Lower leg skin (tissue), 4 donors: ENCODE measurements at regions not wholly inside any gene's neighbourhood (a gene's known extent, or its start where the extent isn't known, plus 50 kb on each side); places are given as distances from the start of the nearest gene placed in this dataset.

ENCODE experiments used
- DNase-seq, 2 donors: peaks; one replicate each; pipeline ENCODE4 v3.0.0-alpha.2; 2019; ENCODE audit warnings: low spot score in 2 of 2
- H3K4me3 ChIP-seq: fragments of 200-600 bp; sonication (generic); 2 replicates; pipeline ENCODE4 v1.5.1; 2017; ENCODE audit warnings: mild to moderate bottlenecking, low read depth; ENCODE audit not compliant: poor library complexity, severe bottlenecking
- POLR2A ChIP-seq, 2 donors: fragments of 450-650 bp; IDR thresholded peaks; one replicate each; pipeline ENCODE4 v1.6.1; 2016 to 2017; ENCODE audit warnings: antibody characterized with exemption in 2 of 2, mild to moderate bottlenecking in 1 of 2, moderate library complexity in 1 of 2
- WGBS, 2 donors: methylation state at CpG; one replicate each; pipeline ENCODE4 v1.1.5; 2018; 5-methylcytosine and 5-hydroxymethylcytosine counted together
- intact Hi-C: fragments of 100-400 bp; cut with DNase I; formaldehyde crosslinking; loops from one replicate; pipeline ENCODE4 v1.15.0; 2023; ENCODE audit warnings: low total_unique reads
- TF ChIP-seq, protein P1 (sequence below), 3 donors: fragments of 450-650 bp; IDR thresholded peaks; one replicate each; pipeline ENCODE4 v1.5.1; 2016; ENCODE audit warnings: antibody characterized with exemption in 3 of 3, mild to moderate bottlenecking in 3 of 3, moderate library complexity in 2 of 3

GRCh38 chr21:18716578-18717138 is 313.1 kb upstream of the TMPRSS15 start:
- TF ChIP-seq, protein P1, sequence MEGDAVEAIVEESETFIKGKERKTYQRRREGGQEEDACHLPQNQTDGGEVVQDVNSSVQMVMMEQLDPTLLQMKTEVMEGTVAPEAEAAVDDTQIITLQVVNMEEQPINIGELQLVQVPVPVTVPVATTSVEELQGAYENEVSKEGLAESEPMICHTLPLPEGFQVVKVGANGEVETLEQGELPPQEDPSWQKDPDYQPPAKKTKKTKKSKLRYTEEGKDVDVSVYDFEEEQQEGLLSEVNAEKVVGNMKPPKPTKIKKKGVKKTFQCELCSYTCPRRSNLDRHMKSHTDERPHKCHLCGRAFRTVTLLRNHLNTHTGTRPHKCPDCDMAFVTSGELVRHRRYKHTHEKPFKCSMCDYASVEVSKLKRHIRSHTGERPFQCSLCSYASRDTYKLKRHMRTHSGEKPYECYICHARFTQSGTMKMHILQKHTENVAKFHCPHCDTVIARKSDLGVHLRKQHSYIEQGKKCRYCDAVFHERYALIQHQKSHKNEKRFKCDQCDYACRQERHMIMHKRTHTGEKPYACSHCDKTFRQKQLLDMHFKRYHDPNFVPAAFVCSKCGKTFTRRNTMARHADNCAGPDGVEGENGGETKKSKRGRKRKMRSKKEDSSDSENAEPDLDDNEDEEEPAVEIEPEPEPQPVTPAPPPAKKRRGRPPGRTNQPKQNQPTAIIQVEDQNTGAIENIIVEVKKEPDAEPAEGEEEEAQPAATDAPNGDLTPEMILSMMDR (IDR thresholded peaks at IDR 0.05): no peak
- TF ChIP-seq POLR2A (IDR thresholded peaks at IDR 0.05): no peak
- no peak for DNase-seq
- 11 to 22% methylated on average over 5 of the region's 5 CpGs for WGBS, 2 donors
- intact Hi-C loops: no loop called here
- no peak overlapping the region for H3K4me3 ChIP-seq

DNA sequence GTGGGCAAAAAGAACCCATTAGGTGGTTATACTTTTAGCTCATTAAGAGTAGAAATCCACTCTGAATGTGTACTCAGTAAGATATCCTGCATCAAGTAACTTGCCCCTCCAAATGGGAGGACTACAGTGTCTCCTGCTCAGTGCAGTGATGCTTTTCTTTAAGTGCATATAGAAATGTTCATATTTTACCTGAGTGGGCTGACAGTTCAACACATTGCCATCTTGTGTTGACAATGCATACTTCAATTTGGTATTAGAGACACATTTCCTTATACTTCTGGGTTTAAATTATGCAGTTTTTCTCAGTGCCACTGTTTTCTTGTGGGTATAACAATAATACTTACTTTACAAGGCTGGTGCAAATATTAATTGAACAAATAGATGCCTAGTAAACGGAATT is 318.6 kb upstream of the TMPRSS15 start:
- no peak for TF ChIP-seq POLR2A (IDR thresholded peaks at IDR 0.05)
- TF ChIP-seq, protein P1 (IDR thresholded peaks at IDR 0.05): no peak
- intact Hi-C loops: no loop called here
- WGBS, 2 donors: 80 to 87% methylated on average over 1 of the region's 1 CpG
- H3K4me3 ChIP-seq: no peak overlapping the region
- no peak for DNase-seq

- TF ChIP-seq POLR2A (IDR thresholded peaks at IDR 0.05): no peak
- intact Hi-C loops: no loop called here
These were observed 319.6 kb upstream of the TMPRSS15 start for GRCh38 chr21:18723171-18723570.

DNA sequence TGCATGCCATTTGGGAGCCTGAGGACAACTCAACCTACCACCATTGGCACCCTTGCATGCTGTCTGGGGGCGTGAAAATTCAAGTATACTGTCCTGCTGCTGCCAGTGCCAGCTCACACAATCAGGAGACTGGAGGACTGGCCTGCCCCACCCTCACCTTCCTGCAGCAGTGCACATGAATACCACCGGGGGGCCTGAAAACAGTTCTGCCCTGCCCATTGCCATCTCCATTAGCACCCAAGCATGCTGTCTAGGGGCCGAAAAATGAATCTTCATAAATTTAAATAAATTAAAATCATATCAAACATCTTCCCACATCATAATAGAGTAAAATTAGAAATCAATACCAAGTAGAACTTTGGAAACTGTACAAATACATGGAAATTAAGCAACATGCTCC is 322.1 kb upstream of the TMPRSS15 start:
- WGBS, 2 donors: 67 to 79% methylated on average over 3 of the region's 3 CpGs
- no peak overlapping the region for H3K4me3 ChIP-seq
- TF ChIP-seq, protein P1 (IDR thresholded peaks at IDR 0.05): no peak
- no peak for TF ChIP-seq POLR2A (IDR thresholded peaks at IDR 0.05)
- intact Hi-C loops: no loop called here
- DNase-seq: no peak

More at GRCh38 chr21:18723171-18723570, 319.6 kb upstream of the TMPRSS15 start:
- no peak for DNase-seq
- H3K4me3 ChIP-seq: no peak overlapping the region
- WGBS, 2 donors: 85 to 94% methylated on average over 2 of the region's 2 CpGs

DNA sequence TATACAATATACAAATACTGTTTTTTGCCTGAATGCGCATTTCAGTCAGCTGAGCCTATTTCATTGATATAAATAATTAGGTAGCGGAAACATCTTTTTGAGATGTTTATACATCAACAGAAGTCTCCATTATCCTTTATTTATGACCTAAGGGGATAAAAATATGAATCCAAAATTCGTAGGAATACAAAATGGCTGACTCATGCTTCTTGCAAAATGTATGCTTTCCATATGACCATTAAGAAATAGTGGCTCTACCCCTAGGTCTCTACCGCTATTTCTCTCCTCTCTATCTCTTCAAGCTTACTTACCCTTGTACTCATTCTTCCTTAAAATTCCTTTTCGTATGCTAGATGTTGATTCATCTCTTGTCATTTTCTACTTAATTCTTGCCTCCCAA is 338.4 kb upstream of the TMPRSS15 start:
- TF ChIP-seq, protein P1 (IDR thresholded peaks at IDR 0.05): no peak
- TF ChIP-seq POLR2A (IDR thresholded peaks at IDR 0.05): no peak
- DNase-seq: no peak
- no peak overlapping the region for H3K4me3 ChIP-seq
- 78 to 79% methylated on average over 5 of the region's 5 CpGs for WGBS, 2 donors
- intact Hi-C loops: no loop called here

- intact Hi-C loops: no loop called here
- no peak for TF ChIP-seq POLR2A (IDR thresholded peaks at IDR 0.05)
- TF ChIP-seq, protein P1 (IDR thresholded peaks at IDR 0.05): no peak
- no peak overlapping the region for H3K4me3 ChIP-seq
- 14 to 26% methylated on average over 1 of the region's 1 CpG for WGBS, 2 donors
- DNase-seq: no peak
These were observed 339.9 kb upstream of the TMPRSS15 start for GRCh38 chr21:18743531-18743930.
